22Rv1 (cell line): ENCODE measurements at regions not wholly inside any gene's neighbourhood (a gene's known extent, or its start where the extent isn't known, plus 50 kb on each side); places are given as distances from the start of the nearest gene placed in this dataset.
"Not testable (repeated sequence)": the region's sequence is repeated elsewhere in the genome, so short reads cannot be mapped to it uniquely, and the experiment has no call there.

Experiments used
- H3K27ac ChIP-seq: fragments of 450-650 bp; 2 replicates; pipeline ENCODE4 v1.5.1; 2017
- CTCF ChIP-seq: fragments of 450-650 bp; IDR thresholded peaks from 2 replicates; pipeline ENCODE4 v1.5.1; 2017; ENCODE audit warnings: mild to moderate bottlenecking
- ZFX ChIP-seq: fragments of 450-650 bp; IDR thresholded peaks from 2 replicates; pipeline ENCODE4 v1.6.1; 2017; ENCODE audit warnings: antibody characterized with exemption, borderline replicate concordance

GRCh38 chr10:2784766-2785165, 282.6 kb upstream of the PFKP start:
- no peak overlapping the region for H3K27ac ChIP-seq
- no peak for TF ChIP-seq ZFX
- no peak for TF ChIP-seq CTCF

GRCh38 chr10:2782950-2783349, 284.4 kb upstream of the PFKP start:
- TF ChIP-seq CTCF = no peak
- TF ChIP-seq ZFX = no peak
- H3K27ac ChIP-seq = no peak overlapping the region

GRCh38 chr10:2782265-2782664, 285.1 kb upstream of the PFKP start:
- TF ChIP-seq ZFX (no peak), CTCF (no peak)
- H3K27ac ChIP-seq = no peak overlapping the region

- no peak for TF ChIP-seq ZFX
- no peak for TF ChIP-seq CTCF
These were observed 289.5 kb upstream of the PFKP start for GRCh38 chr10:2777666-2778355.

GRCh38 chr10:2772816-2773631, 294.3 kb upstream of the PFKP start:
- no peak overlapping the region for H3K27ac ChIP-seq
- TF ChIP-seq CTCF = no peak
- no peak for TF ChIP-seq ZFX

More at GRCh38 chr10:2777666-2778355, 289.5 kb upstream of the PFKP start:
- no peak overlapping the region for H3K27ac ChIP-seq

- TF ChIP-seq ZFX = no peak
- no peak for TF ChIP-seq CTCF
- no peak overlapping the region for H3K27ac ChIP-seq
These were observed 295.2 kb upstream of the PFKP start for GRCh38 chr10:2772135-2772534.

GRCh38 chr10:2767293-2767692, 300.1 kb upstream of the PFKP start:
- H3K27ac ChIP-seq = not testable (repeated sequence)
